SK-N-SH treated with all-trans-retinoic acid at 6 μM for 48 hours (cell line): ENCODE measurements at regions not wholly inside any gene's neighbourhood (a gene's known extent, or its start where the extent isn't known, plus 50 kb on each side); places are given as distances from the start of the nearest gene placed in this dataset.

Experiments
- CSDC2 ChIP-seq: fragments of 250-450 bp; sonication (Bioruptor Pico); IDR thresholded peaks from 2 replicates; pipeline ENCODE4 v1.5.0; 2020; ENCODE audit warnings: mild to moderate bottlenecking, moderate library complexity
- GLIS3 ChIP-seq: fragments of 250-450 bp; sonication (Bioruptor Pico); IDR thresholded peaks from 2 replicates; pipeline ENCODE4 v1.5.0; 2020; ENCODE audit warnings: mild to moderate bottlenecking, moderate library complexity
- ISL1 ChIP-seq: fragments of 250-450 bp; sonication (Bioruptor Pico); IDR thresholded peaks from 2 replicates; pipeline ENCODE4 v2.1.2; 2022; ENCODE audit warnings: mild to moderate bottlenecking, moderate library complexity
- PATZ1 ChIP-seq: fragments of 250-450 bp; sonication (Bioruptor Pico); IDR thresholded peaks from 2 replicates; pipeline ENCODE4 v1.8.0; 2020; ENCODE audit warnings: mild to moderate bottlenecking, moderate library complexity, borderline replicate concordance
- POU6F1 ChIP-seq: fragments of 250-450 bp; sonication (Bioruptor Pico); IDR thresholded peaks from 2 replicates; pipeline ENCODE4 v1.8.0; 2021; ENCODE audit warnings: low read depth, mild to moderate bottlenecking, moderate library complexity, borderline replicate concordance
- RARB ChIP-seq: fragments of 250-450 bp; sonication (Bioruptor Pico); IDR thresholded peaks from 2 replicates; pipeline ENCODE4 v1.8.0; 2021; ENCODE audit warnings: mild to moderate bottlenecking, moderate library complexity
- TSHZ2 ChIP-seq: fragments of 250-450 bp; sonication (Bioruptor Pico); IDR thresholded peaks from 2 replicates; pipeline ENCODE4 v1.5.0; 2020; ENCODE audit warnings: mild to moderate bottlenecking, moderate library complexity

- no peak for TF ChIP-seq TSHZ2 (CRISPR knock-in tag)
- TF ChIP-seq CSDC2 = no peak
- no peak for TF ChIP-seq ISL1
- TF ChIP-seq POU6F1 (CRISPR knock-in tag) = no peak
- TF ChIP-seq RARB (CRISPR knock-in tag) = no peak
- TF ChIP-seq GLIS3 (CRISPR knock-in tag) = no peak
- TF ChIP-seq PATZ1 (CRISPR knock-in tag) = no peak
These were observed 217.9 kb upstream of the GRIP1 start for GRCh38 chr12:66896797-66897196.
